HG03469 (cell line): ENCODE measurements at regions not wholly inside any gene's neighbourhood (a gene's known extent, or its start where the extent isn't known, plus 50 kb on each side); places are given as distances from the start of the nearest gene placed in this dataset.
"Not testable (repeated sequence)": the region's sequence is repeated elsewhere in the genome, so short reads cannot be mapped to it uniquely, and the experiment has no call there.

Experiments
- ATAC-seq: cut with Tn5 transposase; IDR thresholded peaks from one replicate; pipeline ENCODE4 v1.9.1; 2021; ENCODE audit warnings: mild to moderate bottlenecking, moderate library complexity, moderate number of reproducible peaks; ENCODE audit not compliant: unreplicated experiment

- ATAC-seq: no peak
Measured at GRCh38 chr10:64626924-64627323, 1105.7 kb downstream of the REEP3 start.

GRCh38 chr10:64630534-64630933, 1109.3 kb downstream of the REEP3 start:
- ATAC-seq: no peak

- ATAC-seq: no peak
Measured at GRCh38 chr10:64635906-64636305, 1114.7 kb downstream of the REEP3 start.

- no peak for ATAC-seq
Measured at GRCh38 chr10:64636461-64636860, 1115.3 kb downstream of the REEP3 start.

- no peak for ATAC-seq
Measured at GRCh38 chr10:64637939-64638338, 1116.7 kb downstream of the REEP3 start.

- ATAC-seq: no peak
Measured at GRCh38 chr10:64648915-64649314, 1127.7 kb downstream of the REEP3 start.

- no peak for ATAC-seq
Measured at GRCh38 chr10:64658528-64658927, 1137.3 kb downstream of the REEP3 start.

- ATAC-seq: no peak
Measured at GRCh38 chr10:64659311-64659710, 1138.1 kb downstream of the REEP3 start.

- ATAC-seq: no peak
Measured at GRCh38 chr10:64682043-64682442, 1160.8 kb downstream of the REEP3 start.

GRCh38 chr10:64690194-64690593, 1169.0 kb downstream of the REEP3 start:
- ATAC-seq: no peak

- ATAC-seq: no peak
Measured at GRCh38 chr10:64699244-64699643, 1178.0 kb downstream of the REEP3 start.

GRCh38 chr10:64702086-64702485, 1180.9 kb downstream of the REEP3 start:
- not testable (repeated sequence) for ATAC-seq

- ATAC-seq: no peak
Measured at GRCh38 chr10:64708884-64709681, 1187.9 kb downstream of the REEP3 start.

GRCh38 chr10:64726466-64726865, 1205.3 kb downstream of the REEP3 start:
- ATAC-seq: no peak

GRCh38 chr10:64731016-64731415, 1209.8 kb downstream of the REEP3 start:
- no peak for ATAC-seq

GRCh38 chr10:64732372-64732957, 1211.3 kb downstream of the REEP3 start:
- ATAC-seq: no peak

GRCh38 chr10:64733980-64734379, 1212.8 kb downstream of the REEP3 start:
- no peak for ATAC-seq

- no peak for ATAC-seq
Measured at GRCh38 chr10:64738462-64738861, 1217.3 kb downstream of the REEP3 start.

GRCh38 chr10:64745565-64745964, 1224.4 kb downstream of the REEP3 start:
- ATAC-seq: no peak

GRCh38 chr10:64750672-64751071, 1229.5 kb downstream of the REEP3 start:
- no peak for ATAC-seq

- no peak for ATAC-seq
Measured at GRCh38 chr10:64753516-64753915, 1232.3 kb downstream of the REEP3 start.

GRCh38 chr10:64760371-64760770, 1239.2 kb downstream of the REEP3 start:
- no peak for ATAC-seq

GRCh38 chr10:64762861-64763260, 1241.7 kb downstream of the REEP3 start:
- no peak for ATAC-seq
